HepG2 (cell line): ENCODE measurements at regions not wholly inside any gene's neighbourhood (a gene's known extent, or its start where the extent isn't known, plus 50 kb on each side); places are given as distances from the start of the nearest gene placed in this dataset.
A peak's percentile ranks its signal among the peaks of the same experiment; 100 is the strongest.

ENCODE experiments used
- AGO2 ChIP-seq: fragments of 200-400 bp; formaldehyde crosslinking; optimal IDR thresholded peaks from 2 replicates; pipeline ENCODE3; 2017; ENCODE audit warnings: mild to moderate bottlenecking, low read depth, low read length, moderate library complexity
- ATAD3A ChIP-seq: sonication (generic); formaldehyde crosslinking; IDR thresholded peaks from 2 replicates; pipeline ENCODE4 v1.4.0; 2020; ENCODE audit warnings: missing genetic modification reagents
- ISX ChIP-seq: sonication (generic); formaldehyde crosslinking; conservative IDR thresholded peaks from 2 replicates; pipeline ENCODE4 v1.5.0; 2020; ENCODE audit warnings: missing genetic modification reagents
- JUND ChIP-seq: sonication (generic); formaldehyde crosslinking; IDR thresholded peaks from 2 replicates; pipeline ENCODE4 v1.8.0; 2022; ENCODE audit warnings: mild to moderate bottlenecking, missing genetic modification reagents
- MAZ ChIP-seq, 2 experiments: sonication (generic) in 1 of 2; formaldehyde crosslinking in 1 of 2; IDR thresholded peaks; 2 replicates each; pipeline versions ENCODE4 v1.5.0 to v1.6.1; 2012 to 2020; ENCODE audit warnings: low read depth in 2 of 2, mild to moderate bottlenecking in 2 of 2, borderline replicate concordance in 1 of 2, improper control_type of control experiment in 1 of 2, low read length in 1 of 2, missing genetic modification reagents in 1 of 2, moderate library complexity in 1 of 2
- NAIF1 ChIP-seq: sonication (generic); formaldehyde crosslinking; IDR thresholded peaks from 2 replicates; pipeline ENCODE4 v1.5.0; 2020; ENCODE audit warnings: mild to moderate bottlenecking, missing genetic modification reagents, borderline replicate concordance
- POGZ ChIP-seq: sonication (generic); formaldehyde crosslinking; IDR thresholded peaks from 2 replicates; pipeline ENCODE4 v1.4.0; 2020; ENCODE audit warnings: mild to moderate bottlenecking, missing genetic modification reagents
- PTBP1 ChIP-seq: fragments of 200-400 bp; formaldehyde crosslinking; IDR thresholded peaks from 2 replicates; pipeline ENCODE4 v1.6.1; 2018; ENCODE audit warnings: low read length, low read depth; ENCODE audit not compliant: poor library complexity, severe bottlenecking
- ZMAT3 ChIP-seq: sonication (generic); formaldehyde crosslinking; conservative IDR thresholded peaks from 2 replicates; pipeline ENCODE4 v1.7.0; 2021; ENCODE audit warnings: missing genetic modification reagents
- ZNF296 ChIP-seq: sonication (generic); formaldehyde crosslinking; conservative IDR thresholded peaks from 2 replicates; pipeline ENCODE4 v1.5.0; 2020; ENCODE audit warnings: mild to moderate bottlenecking, missing genetic modification reagents
- ZNF616 ChIP-seq: sonication (generic); formaldehyde crosslinking; IDR thresholded peaks from 2 replicates; pipeline ENCODE4 v1.5.0; 2020; ENCODE audit warnings: low read depth, mild to moderate bottlenecking, missing genetic modification reagents
- ZNF619 ChIP-seq: sonication (generic); formaldehyde crosslinking; IDR thresholded peaks from 2 replicates; pipeline ENCODE4 v1.4.0; 2020; ENCODE audit warnings: mild to moderate bottlenecking, missing genetic modification reagents
- ZNF7 ChIP-seq: IDR thresholded peaks from 2 replicates; pipeline ENCODE4 v1.6.1; 2016; ENCODE audit warnings: missing biosample characterization, missing genetic modification reagents
- ZNF724P ChIP-seq: sonication (generic); formaldehyde crosslinking; IDR thresholded peaks from 2 replicates; pipeline ENCODE4 v1.8.0; 2022; ENCODE audit warnings: missing genetic modification reagents, borderline replicate concordance
- TF ChIP-seq, protein P1 (sequence below): sonication (generic); formaldehyde crosslinking; IDR thresholded peaks from 2 replicates; pipeline ENCODE4 v1.5.1; 2020; ENCODE audit warnings: missing genetic modification reagents, mild to moderate bottlenecking, borderline replicate concordance
- TF ChIP-seq, protein P2 (sequence below): sonication (generic); formaldehyde crosslinking; IDR thresholded peaks from 2 replicates; pipeline ENCODE4 v1.9.0; 2021; ENCODE audit warnings: missing genetic modification reagents, borderline replicate concordance
- TF ChIP-seq, protein P3 (sequence below): sonication (generic); formaldehyde crosslinking; IDR thresholded peaks from 2 replicates; pipeline ENCODE4 v1.5.1; 2020; ENCODE audit warnings: mild to moderate bottlenecking, missing genetic modification reagents, moderate library complexity
- TF ChIP-seq, protein P4 (sequence below): sonication (generic); formaldehyde crosslinking; conservative IDR thresholded peaks from 2 replicates; pipeline ENCODE4 v1.8.1; 2023; ENCODE audit warnings: missing genetic modification reagents
- TF ChIP-seq, protein P5 (sequence below): sonication (generic); formaldehyde crosslinking; IDR thresholded peaks from 2 replicates; pipeline ENCODE4 v1.5.0; 2020; ENCODE audit warnings: missing genetic modification reagents
- TF ChIP-seq, protein P6 (sequence below): sonication (generic); formaldehyde crosslinking; IDR thresholded peaks from 2 replicates; pipeline ENCODE4 v1.8.0; 2022; ENCODE audit warnings: mild to moderate bottlenecking, missing genetic modification reagents

DNA sequence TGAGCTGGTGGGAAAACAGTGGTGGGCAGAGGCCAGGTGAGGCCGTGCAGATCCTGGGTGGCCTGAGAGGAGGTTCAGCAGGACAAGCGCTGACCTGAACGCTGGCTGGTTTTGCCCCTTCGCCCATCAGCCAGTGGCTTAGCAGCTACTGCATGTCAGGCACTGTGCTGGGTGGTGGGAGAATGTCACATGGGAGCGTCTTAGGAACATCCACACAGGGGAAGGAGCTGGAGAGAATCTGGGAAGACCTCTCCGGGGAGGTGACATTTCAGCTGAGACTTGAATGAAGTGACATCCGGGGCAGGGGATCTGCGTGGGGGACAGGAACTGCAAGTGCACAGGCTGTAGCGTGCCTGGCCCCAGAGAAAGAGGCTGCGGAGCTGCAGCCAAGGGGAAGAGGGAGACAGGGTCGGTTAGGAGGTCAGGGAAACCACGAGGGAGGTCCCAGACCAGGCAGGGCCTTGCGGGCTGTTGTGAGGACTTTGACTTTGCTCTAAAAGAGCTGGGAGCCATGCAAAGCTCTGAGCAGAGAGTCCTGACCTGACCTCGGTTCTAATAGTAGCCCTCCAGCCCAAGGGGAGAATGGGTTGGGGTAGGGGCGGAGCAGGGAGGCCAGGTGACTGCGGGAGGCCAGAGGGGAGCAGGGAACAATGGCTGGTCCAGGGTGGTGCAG lies 156.8 kb upstream of the PTPN1 start (continued):
- TF ChIP-seq, protein P1, sequence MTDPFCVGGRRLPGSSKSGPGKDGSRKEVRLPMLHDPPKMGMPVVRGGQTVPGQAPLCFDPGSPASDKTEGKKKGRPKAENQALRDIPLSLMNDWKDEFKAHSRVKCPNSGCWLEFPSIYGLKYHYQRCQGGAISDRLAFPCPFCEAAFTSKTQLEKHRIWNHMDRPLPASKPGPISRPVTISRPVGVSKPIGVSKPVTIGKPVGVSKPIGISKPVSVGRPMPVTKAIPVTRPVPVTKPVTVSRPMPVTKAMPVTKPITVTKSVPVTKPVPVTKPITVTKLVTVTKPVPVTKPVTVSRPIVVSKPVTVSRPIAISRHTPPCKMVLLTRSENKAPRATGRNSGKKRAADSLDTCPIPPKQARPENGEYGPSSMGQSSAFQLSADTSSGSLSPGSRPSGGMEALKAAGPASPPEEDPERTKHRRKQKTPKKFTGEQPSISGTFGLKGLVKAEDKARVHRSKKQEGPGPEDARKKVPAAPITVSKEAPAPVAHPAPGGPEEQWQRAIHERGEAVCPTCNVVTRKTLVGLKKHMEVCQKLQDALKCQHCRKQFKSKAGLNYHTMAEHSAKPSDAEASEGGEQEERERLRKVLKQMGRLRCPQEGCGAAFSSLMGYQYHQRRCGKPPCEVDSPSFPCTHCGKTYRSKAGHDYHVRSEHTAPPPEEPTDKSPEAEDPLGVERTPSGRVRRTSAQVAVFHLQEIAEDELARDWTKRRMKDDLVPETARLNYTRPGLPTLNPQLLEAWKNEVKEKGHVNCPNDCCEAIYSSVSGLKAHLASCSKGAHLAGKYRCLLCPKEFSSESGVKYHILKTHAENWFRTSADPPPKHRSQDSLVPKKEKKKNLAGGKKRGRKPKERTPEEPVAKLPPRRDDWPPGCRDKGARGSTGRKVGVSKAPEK (CRISPR knock-in tag) = peak; percentile 92; the same call in 1 of the 2 replicates
- TF ChIP-seq MAZ (IDR thresholded peaks at IDR 0.05; ENCODE audit: borderline replicate concordance, low read depth, low read length) (no peak), MAZ (CRISPR knock-in tag; IDR thresholded peaks at IDR 0.05; ENCODE audit: low read depth) (peak; percentile 35; the same call in 1 of the 2 replicates), JUND (0 out of 2 replicates have a peak, but pooled peaks have one; percentile 30), POGZ (no peak), ATAD3A (no peak), ZNF7 (CRISPR knock-in tag) (no peak), ZNF619 (CRISPR knock-in tag) (peak; percentile 91; the same call in 1 of the 2 replicates), ISX (CRISPR knock-in tag) (no peak), NAIF1 (CRISPR knock-in tag) (no peak), AGO2 (no peak), PTBP1 (no peak), ZNF616 (CRISPR knock-in tag) (no peak), ZMAT3 (no peak), ZNF724P (CRISPR knock-in tag) (no peak), ZNF296 (CRISPR knock-in tag) (no peak)
- TF ChIP-seq, protein P2, sequence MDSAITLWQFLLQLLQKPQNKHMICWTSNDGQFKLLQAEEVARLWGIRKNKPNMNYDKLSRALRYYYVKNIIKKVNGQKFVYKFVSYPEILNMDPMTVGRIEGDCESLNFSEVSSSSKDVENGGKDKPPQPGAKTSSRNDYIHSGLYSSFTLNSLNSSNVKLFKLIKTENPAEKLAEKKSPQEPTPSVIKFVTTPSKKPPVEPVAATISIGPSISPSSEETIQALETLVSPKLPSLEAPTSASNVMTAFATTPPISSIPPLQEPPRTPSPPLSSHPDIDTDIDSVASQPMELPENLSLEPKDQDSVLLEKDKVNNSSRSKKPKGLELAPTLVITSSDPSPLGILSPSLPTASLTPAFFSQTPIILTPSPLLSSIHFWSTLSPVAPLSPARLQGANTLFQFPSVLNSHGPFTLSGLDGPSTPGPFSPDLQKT (CRISPR knock-in tag) = no peak
- TF ChIP-seq, protein P3, sequence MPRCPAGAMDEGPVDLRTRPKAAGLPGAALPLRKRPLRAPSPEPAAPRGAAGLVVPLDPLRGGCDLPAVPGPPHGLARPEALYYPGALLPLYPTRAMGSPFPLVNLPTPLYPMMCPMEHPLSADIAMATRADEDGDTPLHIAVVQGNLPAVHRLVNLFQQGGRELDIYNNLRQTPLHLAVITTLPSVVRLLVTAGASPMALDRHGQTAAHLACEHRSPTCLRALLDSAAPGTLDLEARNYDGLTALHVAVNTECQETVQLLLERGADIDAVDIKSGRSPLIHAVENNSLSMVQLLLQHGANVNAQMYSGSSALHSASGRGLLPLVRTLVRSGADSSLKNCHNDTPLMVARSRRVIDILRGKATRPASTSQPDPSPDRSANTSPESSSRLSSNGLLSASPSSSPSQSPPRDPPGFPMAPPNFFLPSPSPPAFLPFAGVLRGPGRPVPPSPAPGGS = no peak
- TF ChIP-seq, protein P4, sequence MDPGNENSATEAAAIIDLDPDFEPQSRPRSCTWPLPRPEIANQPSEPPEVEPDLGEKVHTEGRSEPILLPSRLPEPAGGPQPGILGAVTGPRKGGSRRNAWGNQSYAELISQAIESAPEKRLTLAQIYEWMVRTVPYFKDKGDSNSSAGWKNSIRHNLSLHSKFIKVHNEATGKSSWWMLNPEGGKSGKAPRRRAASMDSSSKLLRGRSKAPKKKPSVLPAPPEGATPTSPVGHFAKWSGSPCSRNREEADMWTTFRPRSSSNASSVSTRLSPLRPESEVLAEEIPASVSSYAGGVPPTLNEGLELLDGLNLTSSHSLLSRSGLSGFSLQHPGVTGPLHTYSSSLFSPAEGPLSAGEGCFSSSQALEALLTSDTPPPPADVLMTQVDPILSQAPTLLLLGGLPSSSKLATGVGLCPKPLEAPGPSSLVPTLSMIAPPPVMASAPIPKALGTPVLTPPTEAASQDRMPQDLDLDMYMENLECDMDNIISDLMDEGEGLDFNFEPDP = 0 out of 2 replicates have a peak, but pooled peaks have one; percentile 63
- TF ChIP-seq, protein P5, sequence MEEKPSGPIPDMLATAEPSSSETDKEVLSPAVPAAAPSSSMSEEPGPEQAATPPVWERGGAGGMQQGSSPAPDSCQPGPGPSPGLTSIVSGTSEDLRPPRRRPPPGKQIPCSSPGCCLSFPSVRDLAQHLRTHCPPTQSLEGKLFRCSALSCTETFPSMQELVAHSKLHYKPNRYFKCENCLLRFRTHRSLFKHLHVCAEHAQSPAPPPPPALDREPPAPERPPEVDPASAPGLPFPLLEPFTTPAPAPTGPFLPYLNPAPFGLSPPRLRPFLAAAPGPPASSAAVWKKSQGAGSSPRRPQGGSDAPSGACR (CRISPR knock-in tag) = peak; percentile 87
- TF ChIP-seq, protein P6, sequence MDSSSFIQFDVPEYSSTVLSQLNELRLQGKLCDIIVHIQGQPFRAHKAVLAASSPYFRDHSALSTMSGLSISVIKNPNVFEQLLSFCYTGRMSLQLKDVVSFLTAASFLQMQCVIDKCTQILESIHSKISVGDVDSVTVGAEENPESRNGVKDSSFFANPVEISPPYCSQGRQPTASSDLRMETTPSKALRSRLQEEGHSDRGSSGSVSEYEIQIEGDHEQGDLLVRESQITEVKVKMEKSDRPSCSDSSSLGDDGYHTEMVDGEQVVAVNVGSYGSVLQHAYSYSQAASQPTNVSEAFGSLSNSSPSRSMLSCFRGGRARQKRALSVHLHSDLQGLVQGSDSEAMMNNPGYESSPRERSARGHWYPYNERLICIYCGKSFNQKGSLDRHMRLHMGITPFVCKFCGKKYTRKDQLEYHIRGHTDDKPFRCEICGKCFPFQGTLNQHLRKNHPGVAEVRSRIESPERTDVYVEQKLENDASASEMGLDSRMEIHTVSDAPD = no peak
